ENCODE measurements at regions not wholly inside any gene's neighbourhood (a gene's known extent, or its start where the extent isn't known, plus 50 kb on each side); places are given as distances from the start of the nearest gene placed in this dataset.

DNA sequence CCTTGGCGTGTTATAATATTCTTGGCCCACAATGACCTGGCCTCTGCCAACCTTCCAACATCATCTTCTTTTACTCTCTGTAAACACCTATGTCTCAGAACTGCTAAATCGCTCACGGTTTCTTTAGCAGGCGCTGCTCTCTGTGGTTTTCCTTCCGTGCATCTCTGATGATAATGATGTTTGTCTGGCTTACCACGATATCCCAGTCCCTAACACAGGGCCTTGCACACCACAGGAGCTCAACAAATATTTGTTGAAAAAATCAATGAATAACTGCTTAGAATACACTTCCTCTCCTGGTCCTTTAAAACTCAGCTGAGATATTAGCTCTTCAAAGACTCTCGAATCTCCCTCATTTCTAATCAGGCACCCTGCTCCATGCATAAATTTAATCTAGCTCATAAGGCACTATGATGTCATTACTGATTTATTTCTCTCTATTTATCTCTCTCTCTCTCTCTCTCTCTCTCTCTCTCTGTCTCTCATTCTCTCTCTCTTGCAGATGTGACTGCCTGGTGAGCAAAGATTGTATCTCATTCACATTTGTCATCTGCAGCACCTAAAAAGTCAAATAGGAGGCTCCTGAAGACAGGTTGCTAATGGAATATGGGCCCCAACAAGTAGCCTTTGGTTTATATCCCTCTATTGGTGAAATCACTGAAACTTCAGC lies 206.4 kb downstream of the NHLRC3 start:
- no peak overlapping the region for H3K27ac ChIP-seq (ENCODE audit: low read length)
- H3K36me3 ChIP-seq (ENCODE audit: control insufficient read depth, insufficient read depth, low read length): no peaks in the 10 kb centered on the region
- ChIA-PET CTCF (interaction anchor here (0.6 kb wide), 1 partner anchor 70 kb away, joined by 5 read pairs; no protein-coding TSS in a partner anchor), POLR2A (no interaction called here)
- in situ Hi-C loops (cut with HindIII; ENCODE audit: low pct_unique_long_range_greater_than_20kb, low sequenced_read_pairs) (no loop called here), intact Hi-C loops (cut with micrococcal nuclease; ENCODE audit: unreplicated experiment) (no loop called here)
- TF ChIP-seq SIN3A (IDR thresholded peaks at IDR 0.05; ENCODE audit: borderline replicate concordance, insufficient read depth, low read depth, low read length) (no peak), REST (IDR thresholded peaks at IDR 0.05; ENCODE audit: insufficient read depth in 1 of 2, low read depth in 2 of 2, low read length in 1 of 2) (no peak), CTCF (IDR thresholded peaks at IDR 0.05) (no peak), TCF7L2 (IDR thresholded peaks at IDR 0.05; ENCODE audit: low read depth, low read length) (no peak), POLR2AphosphoS5 (IDR thresholded peaks at IDR 0.05; ENCODE audit: low read depth, low read length) (no peak)
- DNase-seq (ENCODE audit: low read depth, low spot score) (no peak), ATAC-seq (no peak)
- no peaks in the 10 kb centered on the region for H3K27me3 ChIP-seq (ENCODE audit: control insufficient read depth, insufficient read depth, low read length)
- no peak overlapping the region for H3K4me3 ChIP-seq (ENCODE audit: low read depth in 2 of 2, low read length in 2 of 2)
- H3K9me3 ChIP-seq (ENCODE audit: control insufficient read depth, insufficient read depth, low read depth, low read length): no peaks in the 10 kb centered on the region
- H3K4me1 ChIP-seq (ENCODE audit: control insufficient read depth, insufficient read depth, low read length): no peaks in the 10 kb centered on the region
- BruUV-seq (replicated peaks): no TSS peak

GRCh38 chr13:39245688-39246087 lies 207.4 kb downstream of the NHLRC3 start:
- POLR2A ChIA-PET: no interaction called here
- TF ChIP-seq POLR2AphosphoS5 (IDR thresholded peaks at IDR 0.05; ENCODE audit: low read depth, low read length) (no peak), SIN3A (IDR thresholded peaks at IDR 0.05; ENCODE audit: borderline replicate concordance, insufficient read depth, low read depth, low read length) (no peak), CTCF (IDR thresholded peaks at IDR 0.05) (no peak)
- Histone ChIP-seq H3K9me3 (ENCODE audit: control insufficient read depth, insufficient read depth, low read depth, low read length) (no peaks in the 10 kb centered on the region), H3K27me3 (ENCODE audit: control insufficient read depth, insufficient read depth, low read length) (no peaks in the 10 kb centered on the region), H3K4me3 (ENCODE audit: low read depth in 2 of 2, low read length in 2 of 2) (no peak overlapping the region), H3K27ac (ENCODE audit: low read length) (no peak overlapping the region), H3K4me1 (ENCODE audit: control insufficient read depth, insufficient read depth, low read length) (no peaks in the 10 kb centered on the region), H3K36me3 (ENCODE audit: control insufficient read depth, insufficient read depth, low read length) (no peaks in the 10 kb centered on the region)
- DNase-seq (ENCODE audit: low read depth, low spot score) (no peak), ATAC-seq (no peak)
- CTCF ChIA-PET: no interaction called here
- intact Hi-C loops (cut with micrococcal nuclease; ENCODE audit: unreplicated experiment): no loop called here
- in situ Hi-C loops (cut with HindIII; ENCODE audit: low pct_unique_long_range_greater_than_20kb, low sequenced_read_pairs): no loop called here
- no TSS peak for BruUV-seq (replicated peaks)
